Posterior cingulate gyrus (tissue), 11 donors: ENCODE measurements at regions not wholly inside any gene's neighbourhood (a gene's known extent, or its start where the extent isn't known, plus 50 kb on each side); places are given as distances from the start of the nearest gene placed in this dataset.

Experiments
- DNase-seq, 10 donors: peaks; one replicate each; pipeline versions ENCODE4 v3.0.0 to v3.0.0-alpha.2; 2020 to 2021; ENCODE audit warnings: mixed read lengths in 3 of 10
- intact Hi-C: fragments of 100-400 bp; cut with DNase I; formaldehyde crosslinking; loops from one replicate; pipeline ENCODE4 v1.15.1; 2023

DNA sequence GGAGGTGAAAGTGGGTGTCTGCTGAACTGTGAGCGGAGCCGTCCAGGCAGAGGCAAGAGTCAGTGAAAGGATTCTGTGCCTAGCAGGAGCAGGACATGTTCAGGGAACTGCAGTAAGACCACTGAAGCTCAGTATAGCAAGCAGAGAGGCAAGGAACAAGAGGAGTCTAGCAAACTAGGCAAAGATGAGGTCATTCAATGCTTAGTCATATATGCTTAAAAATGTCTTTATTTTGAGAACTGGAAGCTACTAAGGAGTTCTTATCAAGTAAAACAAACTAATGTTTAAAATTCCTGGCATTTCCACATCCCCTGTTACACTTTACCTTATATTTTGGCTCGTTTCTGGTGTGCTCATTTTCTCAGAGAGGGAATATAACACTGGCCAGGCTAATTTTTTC is 913.4 kb downstream of the CBLN2 start:
- intact Hi-C loops = no loop called here
- DNase-seq = no peak

- intact Hi-C loops = no loop called here
Observed at GRCh38 chr18:71625556-71626090, 918.5 kb downstream of the CBLN2 start.

GRCh38 chr18:71598374-71598773 is 945.8 kb downstream of the CBLN2 start:
- intact Hi-C loops = no loop called here
- no peak for DNase-seq

More at GRCh38 chr18:71625556-71626090, 918.5 kb downstream of the CBLN2 start:
- no peak for DNase-seq

DNA sequence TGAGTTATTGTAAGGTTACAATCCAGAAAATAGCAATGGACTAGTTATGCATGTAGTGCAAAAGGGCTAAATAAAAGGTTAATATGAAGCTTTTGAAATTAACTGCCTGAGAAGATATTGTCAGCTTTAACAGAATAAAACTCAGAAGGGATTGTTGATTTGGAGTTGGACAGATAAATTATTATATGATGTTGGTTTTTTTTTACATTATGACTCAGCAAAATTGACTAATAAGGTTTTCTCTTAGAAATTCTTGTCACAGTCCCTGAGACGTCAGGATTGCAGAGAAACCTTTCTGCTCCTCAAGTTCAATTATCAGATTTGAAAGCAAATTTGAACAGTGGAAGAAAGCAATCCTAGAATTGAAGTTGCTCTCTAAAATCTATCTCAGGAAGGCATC is 946.9 kb downstream of the CBLN2 start:
- DNase-seq = no peak
- intact Hi-C loops = no loop called here

- no peak for DNase-seq
- intact Hi-C loops = no loop called here
Observed at GRCh38 chr18:71583252-71583651, 960.9 kb downstream of the CBLN2 start.

DNA sequence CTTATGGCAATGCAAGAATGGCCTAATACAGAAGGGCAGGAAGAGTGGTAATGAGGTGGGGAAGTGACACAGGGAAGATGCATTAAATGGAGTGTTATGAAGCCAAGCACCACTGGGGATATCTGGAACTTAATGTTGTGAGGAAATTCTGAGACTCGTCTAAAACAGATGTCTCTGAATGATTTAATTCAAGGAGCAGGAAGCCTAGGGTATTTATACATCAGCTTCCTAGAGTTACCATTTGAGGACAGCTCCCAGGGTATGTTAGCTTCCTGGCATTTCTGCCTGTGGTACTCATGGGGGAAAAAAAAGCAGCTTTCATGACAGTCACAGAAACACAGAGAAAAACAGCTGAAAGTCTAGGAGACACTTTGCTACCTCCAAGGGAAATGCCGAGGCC is 989.5 kb downstream of the CBLN2 start:
- intact Hi-C loops = no loop called here
- no peak for DNase-seq

GRCh38 chr18:71541643-71542042 is 1002.5 kb downstream of the CBLN2 start:
- intact Hi-C loops = no loop called here
- no peak for DNase-seq

- DNase-seq = no peak
- intact Hi-C loops = no loop called here
Observed at GRCh38 chr18:71529703-71530303, 1014.3 kb downstream of the CBLN2 start.

- intact Hi-C loops = no loop called here
- DNase-seq = no peak
Observed at GRCh38 chr18:71523483-71524435, 1020.4 kb downstream of the CBLN2 start.

GRCh38 chr18:71505526-71505925 is 1038.6 kb downstream of the CBLN2 start:
- intact Hi-C loops = no loop called here

DNA sequence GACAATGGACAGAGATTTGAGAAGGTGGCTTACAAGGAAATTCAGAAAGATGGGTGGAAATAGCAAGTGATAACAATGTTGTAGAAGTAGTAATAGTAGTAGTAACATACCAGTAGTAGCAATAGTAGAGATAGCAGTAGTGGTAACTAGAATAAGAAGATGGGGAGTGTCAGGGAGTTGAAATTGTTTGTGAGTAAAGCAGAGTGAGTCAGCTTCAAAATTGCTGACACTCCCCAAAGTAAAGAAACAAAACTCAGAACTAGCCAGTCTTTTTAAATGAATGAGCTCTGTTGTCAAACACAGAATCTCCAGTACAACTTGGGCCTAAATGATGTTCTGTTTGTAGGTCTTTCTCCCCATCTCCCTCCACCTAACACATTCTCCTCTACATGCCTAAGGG is 1040.9 kb downstream of the CBLN2 start:
- DNase-seq = no peak
- intact Hi-C loops = no loop called here

More at GRCh38 chr18:71505526-71505925, 1038.6 kb downstream of the CBLN2 start:
- no peak for DNase-seq

DNA sequence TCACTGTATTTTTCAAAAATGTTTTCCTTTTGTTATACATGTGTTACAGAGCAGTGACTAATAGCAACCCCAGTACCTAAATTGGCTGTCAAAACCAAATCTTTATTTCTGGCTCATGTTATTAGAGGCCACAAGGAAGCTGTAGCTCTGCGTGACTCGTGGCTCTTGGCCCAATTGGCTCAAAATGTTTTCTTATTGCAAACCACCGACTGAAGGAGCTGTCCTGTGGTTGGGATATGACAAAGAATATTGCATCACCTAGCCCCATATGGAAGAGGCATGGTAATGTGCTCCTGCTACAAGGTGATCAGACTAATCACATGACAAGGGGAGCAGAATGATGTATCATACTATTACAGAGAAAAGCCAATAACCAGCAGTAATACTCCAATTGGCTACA is 1058.5 kb downstream of the CBLN2 start:
- no peak for DNase-seq
- intact Hi-C loops = no loop called here

- intact Hi-C loops = no loop called here
- peak in 2 of 10 donors; percentile 48 to 63 for DNase-seq
Observed at GRCh38 chr18:71471963-71472725, 1072.0 kb downstream of the CBLN2 start.

GRCh38 chr18:71456206-71456605 is 1087.9 kb downstream of the CBLN2 start:
- intact Hi-C loops = no loop called here
- DNase-seq = no peak

- intact Hi-C loops = no loop called here
- DNase-seq = no peak
Observed at GRCh38 chr18:71450257-71450656, 1093.9 kb downstream of the CBLN2 start.

DNA sequence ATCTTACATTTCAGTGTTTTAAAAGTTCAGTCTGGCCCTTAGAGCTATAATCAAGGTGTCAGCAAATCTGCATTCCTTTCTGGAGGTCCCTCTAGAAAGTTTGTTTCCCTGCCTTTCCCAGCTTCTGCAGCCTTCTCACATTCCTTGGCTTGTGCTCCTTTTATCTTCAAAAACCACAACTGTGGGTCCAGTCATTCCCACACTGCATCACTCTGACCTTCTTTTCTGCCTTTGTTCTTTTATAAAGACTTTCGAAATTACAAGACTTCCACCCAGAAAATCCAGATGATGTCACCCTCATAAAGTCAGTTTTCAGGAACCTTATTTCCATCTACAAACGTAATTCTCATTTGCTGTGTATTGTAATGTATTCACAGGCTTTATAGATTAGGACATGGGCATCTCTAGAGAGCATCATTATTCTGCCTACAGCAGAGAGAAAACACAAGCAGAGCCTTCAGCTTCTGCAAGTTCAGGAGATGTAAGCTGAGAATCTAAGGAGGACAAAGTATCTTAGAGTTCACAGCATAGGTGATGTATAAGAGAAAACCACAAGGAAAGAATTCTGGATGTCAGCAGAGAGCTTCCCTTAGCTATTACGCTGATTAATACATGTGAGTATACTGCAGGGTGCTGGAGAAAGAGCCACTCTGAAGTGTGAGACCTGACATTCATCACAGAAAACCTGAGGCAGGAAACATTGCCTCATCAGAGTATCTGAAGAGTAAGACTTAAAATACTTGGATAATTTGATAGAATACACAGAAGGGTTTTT is 1100.2 kb downstream of the CBLN2 start:
- intact Hi-C loops = no loop called here
- DNase-seq = no peak

DNA sequence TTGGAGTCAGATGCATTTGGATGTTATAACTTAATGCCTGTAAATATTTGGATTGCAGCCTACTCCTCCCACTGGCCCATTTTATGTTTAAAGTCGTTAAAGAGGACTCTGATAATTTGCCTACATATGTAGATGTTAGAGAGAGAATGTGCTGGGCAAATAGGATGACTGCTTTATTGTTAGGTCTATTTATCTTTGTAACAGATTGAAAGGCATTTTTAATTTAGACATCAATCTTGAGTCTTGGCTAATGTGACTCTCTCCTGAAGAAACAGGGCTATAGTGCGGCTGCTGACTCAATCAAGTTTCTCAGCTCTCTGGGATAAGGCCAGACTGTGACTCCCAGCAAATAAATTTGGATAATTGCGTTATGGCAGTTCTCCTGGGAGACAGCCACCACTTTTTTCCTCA is 1101.4 kb downstream of the CBLN2 start:
- no peak for DNase-seq
- intact Hi-C loops = no loop called here

DNA sequence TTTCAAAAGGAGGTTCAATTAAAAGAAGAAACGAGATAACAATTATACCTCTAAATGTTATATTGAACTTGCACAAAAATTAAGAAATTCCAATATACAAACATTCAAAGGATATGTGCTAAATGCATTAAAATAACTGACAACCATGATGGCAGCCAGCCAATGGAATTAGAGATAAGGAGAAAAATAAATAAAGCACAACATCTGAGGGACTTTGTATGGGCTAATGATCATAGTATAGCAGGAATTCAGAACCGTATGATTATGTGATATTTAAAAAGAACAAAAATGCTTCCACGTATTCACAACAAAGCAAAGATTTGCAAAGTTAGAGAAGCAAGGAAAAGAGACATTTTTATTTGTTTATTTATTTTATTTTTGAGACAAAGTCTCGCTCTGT is 1103.0 kb downstream of the CBLN2 start:
- no peak for DNase-seq
- intact Hi-C loops = no loop called here

- no peak for DNase-seq
- intact Hi-C loops = no loop called here
Observed at GRCh38 chr18:71437511-71437910, 1106.6 kb downstream of the CBLN2 start.

- intact Hi-C loops = no loop called here
- no peak for DNase-seq
Observed at GRCh38 chr18:71433373-71433772, 1110.8 kb downstream of the CBLN2 start.
